Sigmoid colon (tissue), 6 donors: ENCODE measurements at regions not wholly inside any gene's neighbourhood (a gene's known extent, or its start where the extent isn't known, plus 50 kb on each side); places are given as distances from the start of the nearest gene placed in this dataset.

Experiments
- DNase-seq: peaks from one replicate; pipeline ENCODE4 v3.0.0-alpha.2; 2019
- H3K27ac ChIP-seq, 4 donors: fragments of 200-600 bp; sonication (generic); one replicate each; pipeline ENCODE4 v1.5.1; 2016 to 2019; ENCODE audit warnings: mild to moderate bottlenecking in 1 of 4
- H3K27me3 ChIP-seq, 3 donors: fragments of 200-600 bp; sonication (generic); one replicate each; pipeline ENCODE4 v1.5.1; 2019; ENCODE audit warnings: mild to moderate bottlenecking in 1 of 3
- H3K36me3 ChIP-seq, 4 donors: fragments of 200-600 bp; sonication (generic); one replicate each; pipeline ENCODE4 v1.5.1; 2016 to 2019
- H3K4me1 ChIP-seq, 4 donors: fragments of 200-600 bp; sonication (generic); one replicate each; pipeline ENCODE4 v1.5.1; 2017 to 2019
- H3K4me3 ChIP-seq, 4 donors: fragments of 200-600 bp; sonication (generic); one replicate each; pipeline ENCODE4 v1.5.1; 2017 to 2019; ENCODE audit warnings: mild to moderate bottlenecking in 2 of 4, moderate library complexity in 1 of 4
- H3K9me3 ChIP-seq, 4 donors: fragments of 200-600 bp in 3 of 4; sonication (generic) in 3 of 4; one replicate each; pipeline versions ENCODE4 v1.5.1 to v1.6.1; 2013 to 2019
- CTCF ChIP-seq, 4 experiments: fragments of 450-650 bp in 3 of 4; fragments of 200-600 bp in 1 of 4; IDR thresholded peaks; one replicate each; pipeline ENCODE4 v1.5.1; 2016 to 2019; ENCODE audit warnings: antibody characterized with exemption in 4 of 4, mild to moderate bottlenecking in 3 of 4, moderate library complexity in 2 of 4
- EP300 ChIP-seq, 4 donors: sonication (generic); formaldehyde crosslinking; IDR thresholded peaks; one replicate each; pipeline ENCODE4 v1.6.1; 2017; ENCODE audit warnings: antibody characterized with exemption in 4 of 4
- POLR2A ChIP-seq, 2 donors: fragments of 450-650 bp; IDR thresholded peaks; one replicate each; pipeline ENCODE4 v1.6.1; 2016; ENCODE audit warnings: antibody characterized with exemption in 2 of 2, mild to moderate bottlenecking in 2 of 2, moderate library complexity in 2 of 2
- POLR2AphosphoS5 ChIP-seq, 4 donors: sonication (generic); formaldehyde crosslinking; IDR thresholded peaks; one replicate each; pipeline ENCODE4 v1.6.1; 2017; ENCODE audit warnings: antibody characterized with exemption in 4 of 4
- WGBS, 2 donors: extraction: QIAGEN DNeasy Blood & Tissue Kit; methylation state at CpG; one replicate each; pipeline ENCODE4 v1.1.7; 2013; 5-methylcytosine and 5-hydroxymethylcytosine counted together
- intact Hi-C: fragments of 100-400 bp; cut with DNase I; formaldehyde crosslinking; loops from one replicate; pipeline ENCODE4 v1.15.1; 2023
- donor health status: healthy with polysubstance abuse.
- donor health status: healthy.

DNA sequence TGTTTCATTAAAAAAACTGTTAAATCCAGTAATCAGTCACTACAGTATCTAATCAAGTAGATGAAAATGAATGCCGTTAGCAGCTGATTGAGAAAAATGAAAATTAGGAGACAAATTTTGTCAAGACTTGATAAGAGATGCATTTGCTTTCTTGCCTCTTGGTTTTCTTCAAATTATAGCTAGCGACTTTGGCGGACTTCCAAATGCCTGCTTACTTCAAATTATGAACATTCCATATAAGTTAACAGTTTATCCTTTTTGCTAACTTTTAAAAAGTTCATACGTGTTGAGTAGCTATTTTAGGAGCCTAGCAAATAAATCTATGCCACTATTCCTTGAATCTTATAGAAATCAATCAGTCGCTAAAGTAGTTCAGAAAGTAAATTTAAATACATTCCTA lies 58.8 kb downstream of the PPP4R3C start:
- no peak overlapping the region for H3K27ac ChIP-seq
- no peak overlapping the region for H3K4me3 ChIP-seq
- 86 to 87% methylated on average over 5 of the region's 5 CpGs for WGBS, 2 donors
- no peaks in the 10 kb centered on the region for H3K36me3 ChIP-seq
- no peaks in the 10 kb centered on the region for H3K9me3 ChIP-seq
- DNase-seq = no peak
- TF ChIP-seq POLR2AphosphoS5 (IDR thresholded peaks at IDR 0.05) = no peak
- TF ChIP-seq CTCF (IDR thresholded peaks at IDR 0.05) = no peak
- no peak for TF ChIP-seq EP300 (IDR thresholded peaks at IDR 0.05)
- TF ChIP-seq POLR2A (IDR thresholded peaks at IDR 0.05) = no peak
- no peaks in the 10 kb centered on the region for H3K27me3 ChIP-seq
- intact Hi-C loops = no loop called here
- no peaks in the 10 kb centered on the region for H3K4me1 ChIP-seq

GRCh38 chrX:27399146-27399456 lies 64.0 kb downstream of the PPP4R3C start:
- H3K27ac ChIP-seq = no peak overlapping the region
- H3K4me1 ChIP-seq = no peaks in the 10 kb centered on the region
- no peaks in the 10 kb centered on the region for H3K36me3 ChIP-seq
- TF ChIP-seq EP300 (IDR thresholded peaks at IDR 0.05) (no peak), POLR2AphosphoS5 (IDR thresholded peaks at IDR 0.05) (no peak), CTCF (IDR thresholded peaks at IDR 0.05) (no peak), POLR2A (IDR thresholded peaks at IDR 0.05) (no peak)
- no peak for DNase-seq
- H3K27me3 ChIP-seq = no peaks in the 10 kb centered on the region
- intact Hi-C loops = no loop called here
- no peaks in the 10 kb centered on the region for H3K9me3 ChIP-seq
- no peak overlapping the region for H3K4me3 ChIP-seq

GRCh38 chrX:27391623-27392022 lies 71.5 kb downstream of the PPP4R3C start:
- no peak for TF ChIP-seq EP300 (IDR thresholded peaks at IDR 0.05)
- WGBS, 2 donors = 77 to 79% methylated on average over 4 of the region's 4 CpGs
- no peak for DNase-seq
- H3K27me3 ChIP-seq = no peaks in the 10 kb centered on the region
- H3K9me3 ChIP-seq = no peaks in the 10 kb centered on the region
- intact Hi-C loops = no loop called here
- H3K4me1 ChIP-seq = no peaks in the 10 kb centered on the region
- H3K36me3 ChIP-seq = no peaks in the 10 kb centered on the region
- H3K27ac ChIP-seq = no peak overlapping the region
- H3K4me3 ChIP-seq = no peak overlapping the region

DNA sequence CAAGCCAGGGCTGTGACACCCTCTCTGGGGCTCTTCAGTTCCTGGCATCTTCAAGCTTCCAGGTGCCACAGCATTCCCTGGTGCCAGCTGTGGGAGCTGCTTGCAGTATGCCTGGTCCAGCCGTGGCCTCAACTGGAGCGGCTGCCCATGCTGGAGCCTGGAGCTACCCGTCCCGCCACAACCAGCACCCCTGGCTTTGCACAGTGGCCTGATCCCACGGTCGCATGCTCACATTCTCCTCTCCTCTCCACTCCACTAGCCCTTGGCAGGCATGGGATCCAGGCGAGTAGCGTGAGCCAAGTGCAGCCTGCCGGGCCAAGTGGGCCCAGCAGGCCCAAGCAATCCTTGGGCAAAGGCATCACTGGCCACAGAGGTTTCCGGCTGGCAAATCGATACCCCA lies 81.7 kb downstream of the PPP4R3C start:
- TF ChIP-seq POLR2A (IDR thresholded peaks at IDR 0.05) = no peak
- no peak for TF ChIP-seq POLR2AphosphoS5 (IDR thresholded peaks at IDR 0.05)
- no peak for TF ChIP-seq EP300 (IDR thresholded peaks at IDR 0.05)
- no peak for TF ChIP-seq CTCF (IDR thresholded peaks at IDR 0.05)
- Histone ChIP-seq H3K27me3 (no peaks in the 10 kb centered on the region), H3K36me3 (no peaks in the 10 kb centered on the region), H3K4me1 (no peaks in the 10 kb centered on the region), H3K9me3 (no peaks in the 10 kb centered on the region), H3K27ac (no peak overlapping the region), H3K4me3 (no peak overlapping the region)
- intact Hi-C loops = no loop called here
- 93 to 94% methylated on average over 11 of the region's 11 CpGs for WGBS, 2 donors
- DNase-seq = no peak

DNA sequence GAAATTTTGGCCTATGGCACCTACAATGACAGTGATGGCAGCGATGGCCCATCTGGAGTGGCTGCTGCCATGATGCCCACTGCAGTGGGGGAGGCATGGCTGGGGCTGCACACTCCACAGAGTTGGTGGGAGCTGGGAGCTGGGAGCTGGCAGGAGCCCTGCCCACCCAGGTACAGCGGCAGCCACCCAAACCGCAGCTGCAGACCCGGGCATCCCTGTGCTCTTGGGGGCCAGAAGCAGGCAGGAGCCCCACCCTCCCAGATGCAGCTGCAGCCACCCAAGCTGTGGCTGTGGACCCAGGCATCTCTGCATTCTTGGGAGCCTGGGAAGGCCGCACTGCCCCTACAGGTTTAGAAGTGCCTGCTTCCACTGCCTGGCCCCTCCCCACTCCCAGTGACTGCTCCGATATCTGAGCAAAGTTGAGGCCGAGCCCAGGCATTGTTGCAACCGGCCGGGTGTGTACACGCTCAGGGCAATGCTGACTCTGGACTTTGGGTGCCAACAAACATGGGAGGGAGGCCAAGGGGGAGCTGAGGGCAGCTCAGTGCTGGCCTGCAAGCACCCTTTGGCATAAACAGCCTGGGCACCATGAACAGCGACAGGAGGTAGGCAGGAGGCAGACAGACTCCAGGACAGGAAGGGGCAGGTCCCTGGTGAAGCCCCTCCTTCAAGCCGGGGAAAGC lies 82.8 kb downstream of the PPP4R3C start:
- Histone ChIP-seq H3K36me3 (no peaks in the 10 kb centered on the region), H3K27ac (no peak overlapping the region), H3K4me3 (no peak overlapping the region), H3K9me3 (no peaks in the 10 kb centered on the region), H3K4me1 (no peaks in the 10 kb centered on the region), H3K27me3 (no peaks in the 10 kb centered on the region)
- TF ChIP-seq POLR2AphosphoS5 (IDR thresholded peaks at IDR 0.05) (no peak), EP300 (IDR thresholded peaks at IDR 0.05) (no peak), POLR2A (IDR thresholded peaks at IDR 0.05) (no peak), CTCF (IDR thresholded peaks at IDR 0.05) (no peak)
- 65 to 89% methylated on average over 12 of the region's 12 CpGs for WGBS, 2 donors
- DNase-seq = no peak
- intact Hi-C loops = no loop called here
